BJ (cell line): ENCODE measurements at regions not wholly inside any gene's neighbourhood (a gene's known extent, or its start where the extent isn't known, plus 50 kb on each side); places are given as distances from the start of the nearest gene placed in this dataset.

Experiments used
- CTCF ChIA-PET: fragments of 350-600 bp; formaldehyde crosslinking; extraction: SDS; loops from one replicate; lab custom pipeline; 2021; ENCODE audit warnings: antibody characterized with exemption, inconsistent platforms; lab: Yijun Ruan, JAX
- POLR2A ChIA-PET: fragments of 300-600 bp; sonication (Branson Sonifier 250); formaldehyde crosslinking; extraction: SDS; loops from one replicate; lab custom pipeline; 2021; ENCODE audit warnings: antibody characterized with exemption; lab: Charles Lee
- DNase-seq: peaks from one replicate; pipeline ENCODE4 v3.0.0-alpha.2; 2011; ENCODE audit warnings: low read depth
- H3K27me3 ChIP-seq: 2 replicates; pipeline ENCODE4 v1.6.0; 2011; ENCODE audit warnings: low read length; ENCODE audit not compliant: control insufficient read depth, insufficient read depth
- H3K36me3 ChIP-seq: 2 replicates; pipeline ENCODE4 v1.5.1; 2011; ENCODE audit warnings: low read length; ENCODE audit not compliant: control insufficient read depth, insufficient read depth
- H3K4me3 ChIP-seq: 2 replicates; pipeline ENCODE4 v1.5.1; 2011; ENCODE audit warnings: low read depth, mild to moderate bottlenecking, control low read depth, low read length
- TF ChIP-seq, protein P1 (sequence below): IDR thresholded peaks from 2 replicates; pipeline ENCODE4 v1.5.1; 2011; ENCODE audit warnings: low read depth, mild to moderate bottlenecking, control low read depth, inconsistent platforms, low read length, moderate library complexity; ENCODE audit not compliant: insufficient read depth

- Histone ChIP-seq H3K36me3 (no peaks in the 10 kb centered on the region), H3K27me3 (no peaks in the 10 kb centered on the region), H3K4me3 (no peak overlapping the region)
- no peak for DNase-seq
- TF ChIP-seq, protein P1, sequence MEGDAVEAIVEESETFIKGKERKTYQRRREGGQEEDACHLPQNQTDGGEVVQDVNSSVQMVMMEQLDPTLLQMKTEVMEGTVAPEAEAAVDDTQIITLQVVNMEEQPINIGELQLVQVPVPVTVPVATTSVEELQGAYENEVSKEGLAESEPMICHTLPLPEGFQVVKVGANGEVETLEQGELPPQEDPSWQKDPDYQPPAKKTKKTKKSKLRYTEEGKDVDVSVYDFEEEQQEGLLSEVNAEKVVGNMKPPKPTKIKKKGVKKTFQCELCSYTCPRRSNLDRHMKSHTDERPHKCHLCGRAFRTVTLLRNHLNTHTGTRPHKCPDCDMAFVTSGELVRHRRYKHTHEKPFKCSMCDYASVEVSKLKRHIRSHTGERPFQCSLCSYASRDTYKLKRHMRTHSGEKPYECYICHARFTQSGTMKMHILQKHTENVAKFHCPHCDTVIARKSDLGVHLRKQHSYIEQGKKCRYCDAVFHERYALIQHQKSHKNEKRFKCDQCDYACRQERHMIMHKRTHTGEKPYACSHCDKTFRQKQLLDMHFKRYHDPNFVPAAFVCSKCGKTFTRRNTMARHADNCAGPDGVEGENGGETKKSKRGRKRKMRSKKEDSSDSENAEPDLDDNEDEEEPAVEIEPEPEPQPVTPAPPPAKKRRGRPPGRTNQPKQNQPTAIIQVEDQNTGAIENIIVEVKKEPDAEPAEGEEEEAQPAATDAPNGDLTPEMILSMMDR: no peak
- CTCF ChIA-PET: interaction anchor here (0.8 to 1.1 kb wide), 2 partner anchors 70 to 329 kb away, joined by 3 read pairs; partner anchors contain the start of gene THBS1
- POLR2A ChIA-PET: interaction anchor here (0.6 kb wide), 1 partner anchor 528 kb away, joined by 4 read pairs; no protein-coding TSS in a partner anchor
Measured at GRCh38 chr15:39251413-39252133, 329.3 kb upstream of the THBS1 start.

GRCh38 chr15:39252134-39252470 is 328.8 kb upstream of the THBS1 start:
- ChIA-PET POLR2A (no interaction called here), CTCF (interaction anchor here (0.8 to 1.1 kb wide), 2 partner anchors 71 to 329 kb away, joined by 3 read pairs; partner anchors contain the start of gene THBS1)
- Histone ChIP-seq H3K36me3 (no peaks in the 10 kb centered on the region), H3K27me3 (no peaks in the 10 kb centered on the region), H3K4me3 (no peak overlapping the region)
- TF ChIP-seq, protein P1: no peak
- DNase-seq: no peak

DNA sequence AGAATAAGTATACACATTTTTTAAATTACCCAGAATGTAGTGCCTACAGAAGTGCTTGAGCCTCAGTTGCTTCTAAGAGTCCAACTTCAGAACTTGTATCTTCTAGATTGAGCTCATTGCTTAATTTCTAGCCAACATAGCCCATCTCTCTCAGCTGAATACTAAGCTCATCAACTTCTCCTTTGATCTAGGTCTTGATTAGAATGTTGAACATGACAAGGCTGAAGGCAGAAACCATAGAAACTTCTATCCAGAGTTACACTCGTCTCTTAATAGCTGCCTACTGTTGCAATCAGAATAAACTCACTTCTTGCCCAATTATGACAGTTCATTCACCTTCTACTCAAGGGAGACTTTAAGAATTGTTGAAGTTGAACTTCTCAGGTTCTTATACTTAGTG is 327.3 kb upstream of the THBS1 start:
- CTCF ChIA-PET: no interaction called here
- no peaks in the 10 kb centered on the region for H3K27me3 ChIP-seq
- POLR2A ChIA-PET: interaction anchor here (0.6 kb wide), 1 partner anchor 50 kb away, joined by 3 read pairs; no protein-coding TSS in a partner anchor
- no peak overlapping the region for H3K4me3 ChIP-seq
- no peaks in the 10 kb centered on the region for H3K36me3 ChIP-seq
- no peak for DNase-seq
- TF ChIP-seq, protein P1: no peak

DNA sequence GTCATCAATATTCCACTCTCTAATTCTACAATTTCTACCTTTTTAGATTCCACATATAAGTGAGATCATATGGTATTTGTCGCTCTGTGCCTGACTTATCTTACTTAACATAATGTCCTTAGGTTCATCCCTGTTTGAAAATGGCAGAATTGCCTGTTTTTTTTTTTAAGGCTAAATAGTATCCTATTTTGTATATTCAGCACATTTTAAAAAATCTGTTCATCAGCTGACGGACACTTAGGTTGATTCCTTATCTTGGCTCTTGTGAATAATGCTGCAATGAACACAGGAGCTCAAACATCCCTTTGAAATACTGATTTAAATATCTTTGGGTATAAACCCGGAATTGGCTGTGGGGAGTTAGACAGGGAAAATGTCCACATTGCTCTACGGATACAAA is 326.7 kb upstream of the THBS1 start:
- no peak for DNase-seq
- POLR2A ChIA-PET: no interaction called here
- no peaks in the 10 kb centered on the region for H3K36me3 ChIP-seq
- H3K4me3 ChIP-seq: no peak overlapping the region
- CTCF ChIA-PET: no interaction called here
- TF ChIP-seq, protein P1: no peak
- H3K27me3 ChIP-seq: no peaks in the 10 kb centered on the region

DNA sequence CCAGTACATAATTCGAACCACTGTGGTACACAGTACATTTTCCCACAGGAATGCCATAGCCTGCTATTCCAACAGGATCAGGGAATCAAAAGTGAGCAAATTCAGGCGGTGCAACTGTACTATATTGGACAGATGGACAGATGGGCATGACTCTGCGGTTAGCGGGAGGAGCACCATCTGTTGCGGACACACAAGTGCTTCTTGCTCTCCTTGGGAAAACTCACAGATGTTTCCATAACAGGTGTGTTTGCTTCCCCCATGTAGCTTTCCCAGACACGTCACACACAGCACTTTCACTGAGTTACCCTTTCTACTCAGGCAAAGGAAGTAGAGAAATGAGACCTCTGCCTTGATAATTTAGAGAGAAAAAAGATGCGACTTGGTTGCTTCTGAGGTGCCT is 325.1 kb upstream of the THBS1 start:
- no peaks in the 10 kb centered on the region for H3K36me3 ChIP-seq
- TF ChIP-seq, protein P1: no peak
- H3K4me3 ChIP-seq: no peak overlapping the region
- ChIA-PET POLR2A (no interaction called here), CTCF (no interaction called here)
- DNase-seq: no peak
- H3K27me3 ChIP-seq: no peaks in the 10 kb centered on the region
